GM18519 (cell line): ENCODE measurements at regions not wholly inside any gene's neighbourhood (a gene's known extent, or its start where the extent isn't known, plus 50 kb on each side); places are given as distances from the start of the nearest gene placed in this dataset.

Source experiments
- ATAC-seq: cut with Tn5 transposase; IDR thresholded peaks from one replicate; pipeline ENCODE4 v1.9.1; 2021; ENCODE audit warnings: mild to moderate bottlenecking, moderate library complexity; ENCODE audit not compliant: unreplicated experiment, low FRiP score

GRCh38 chr18:60656553-60656952 lies 284.0 kb upstream of the MC4R start:
- ATAC-seq = no peak

GRCh38 chr18:60662491-60662890 lies 289.9 kb upstream of the MC4R start:
- no peak for ATAC-seq

- no peak for ATAC-seq
These were observed 290.8 kb upstream of the MC4R start for GRCh38 chr18:60663060-60663989.

- no peak for ATAC-seq
These were observed 292.2 kb upstream of the MC4R start for GRCh38 chr18:60664736-60665135.

GRCh38 chr18:60667016-60667415 lies 294.4 kb upstream of the MC4R start:
- no peak for ATAC-seq

- ATAC-seq = no peak
These were observed 296.0 kb upstream of the MC4R start for GRCh38 chr18:60668583-60668982.

GRCh38 chr18:60669938-60670337 lies 297.4 kb upstream of the MC4R start:
- ATAC-seq = no peak

- no peak for ATAC-seq
These were observed 298.4 kb upstream of the MC4R start for GRCh38 chr18:60671021-60671420.

GRCh38 chr18:60675126-60675525 lies 302.6 kb upstream of the MC4R start:
- no peak for ATAC-seq

GRCh38 chr18:60675801-60676200 lies 303.2 kb upstream of the MC4R start:
- no peak for ATAC-seq

- ATAC-seq = no peak
These were observed 304.2 kb upstream of the MC4R start for GRCh38 chr18:60676815-60677214.

- ATAC-seq = peak; percentile 58
These were observed 312.4 kb upstream of the MC4R start for GRCh38 chr18:60684843-60685513.

GRCh38 chr18:60686142-60686541 lies 313.6 kb upstream of the MC4R start:
- no peak for ATAC-seq

GRCh38 chr18:60691061-60691460 lies 318.5 kb upstream of the MC4R start:
- ATAC-seq = no peak

GRCh38 chr18:60693426-60693825 lies 320.9 kb upstream of the MC4R start:
- ATAC-seq = no peak

- no peak for ATAC-seq
These were observed 326.3 kb upstream of the MC4R start for GRCh38 chr18:60698901-60699300.

GRCh38 chr18:60722742-60723141 lies 350.2 kb upstream of the MC4R start:
- no peak for ATAC-seq

- no peak for ATAC-seq
These were observed 359.6 kb upstream of the MC4R start for GRCh38 chr18:60732143-60732542.

- ATAC-seq = no peak
These were observed 366.6 kb upstream of the MC4R start for GRCh38 chr18:60739212-60739611.

GRCh38 chr18:60740313-60740712 lies 367.7 kb upstream of the MC4R start:
- ATAC-seq = no peak

GRCh38 chr18:60746491-60746890 lies 373.9 kb upstream of the MC4R start:
- ATAC-seq = no peak

GRCh38 chr18:60746919-60747318 lies 374.3 kb upstream of the MC4R start:
- no peak for ATAC-seq
